ENCODE measurements at regions not wholly inside any gene's neighbourhood (a gene's known extent, or its start where the extent isn't known, plus 50 kb on each side); places are given as distances from the start of the nearest gene placed in this dataset.

DNA sequence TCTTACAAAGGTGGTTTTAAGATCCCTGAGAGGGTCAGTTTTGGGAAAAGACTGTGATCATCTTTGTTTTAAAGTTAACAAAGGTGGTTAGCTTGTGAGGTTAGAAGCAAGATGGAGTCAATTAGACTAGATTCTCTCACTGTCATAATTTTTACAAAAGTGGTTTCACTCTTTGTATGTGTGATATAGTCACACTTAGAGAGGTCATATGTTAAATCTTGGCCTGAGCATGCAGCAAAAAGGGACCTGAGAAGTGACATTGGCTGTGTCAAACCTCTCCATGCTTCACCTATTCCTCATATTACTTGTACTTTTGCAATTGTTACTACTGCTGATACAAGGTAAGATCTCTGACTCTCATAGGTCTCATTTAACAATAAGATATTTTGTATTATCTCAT is 368.0 kb downstream of the TBC1D32 start:
- TF ChIP-seq POLR2AphosphoS5 (IDR thresholded peaks at IDR 0.05; ENCODE audit: low read depth, low read length) (no peak), POLR2A (IDR thresholded peaks at IDR 0.05; ENCODE audit: low read depth, low read length) (no peak), TAF1 (IDR thresholded peaks at IDR 0.05; ENCODE audit: borderline replicate concordance, low read depth, low read length) (no peak)
